ENCODE measurements at regions not wholly inside any gene's neighbourhood (a gene's known extent, or its start where the extent isn't known, plus 50 kb on each side); places are given as distances from the start of the nearest gene placed in this dataset.

GRCh38 chr9:78441822-78442431, 145.0 kb downstream of the PSAT1 start:
- TF ChIP-seq POLR2A (IDR thresholded peaks at IDR 0.05) (no peak), CTCF (IDR thresholded peaks at IDR 0.05) (no peak)

Data from testis (tissue), 2 donors.